Left kidney (tissue), 1 donor: ENCODE measurements at regions not wholly inside any gene's neighbourhood (a gene's known extent, or its start where the extent isn't known, plus 50 kb on each side); places are given as distances from the start of the nearest gene placed in this dataset.
"Not testable (repeated sequence)": the region's sequence is repeated elsewhere in the genome, so short reads cannot be mapped to it uniquely, and the experiment has no call there.

Source experiments
- DNase-seq: peaks from one replicate; pipeline ENCODE4 v3.0.0-alpha.2; 2013

- no peak for DNase-seq
Measured at GRCh38 chr20:47441774-47442150, 59.9 kb upstream of the NCOA3 start.

GRCh38 chr20:47443060-47443459 lies 58.6 kb upstream of the NCOA3 start:
- not testable (repeated sequence) for DNase-seq

GRCh38 chr20:47444584-47444983 lies 57.1 kb upstream of the NCOA3 start:
- no peak for DNase-seq

- DNase-seq, result no peak
Measured at GRCh38 chr20:47445291-47445690, 56.4 kb upstream of the NCOA3 start.

- DNase-seq, result not testable (repeated sequence)
Measured at GRCh38 chr20:47447350-47448296, 54.1 kb upstream of the NCOA3 start.

- no peak for DNase-seq
Measured at GRCh38 chr20:47448429-47448828, 53.3 kb upstream of the NCOA3 start.

GRCh38 chr20:47451602-47451904 lies 50.1 kb upstream of the NCOA3 start:
- DNase-seq, result no peak
